Heart left ventricle (tissue), 13 donors: ENCODE measurements at regions not wholly inside any gene's neighbourhood (a gene's known extent, or its start where the extent isn't known, plus 50 kb on each side); places are given as distances from the start of the nearest gene placed in this dataset.

Experiments
- CTCF ChIP-seq, 12 donors: fragments of 200-600 bp; sonication (generic) in 4 of 12; IDR thresholded peaks; one replicate each; pipeline versions ENCODE4 v1.5.0 to v1.8.0; 2018 to 2022; ENCODE audit warnings: antibody characterized with exemption in 12 of 12, mild to moderate bottlenecking in 5 of 12
- POLR2A ChIP-seq, 2 donors: fragments of 450-650 bp; IDR thresholded peaks; one replicate each; pipeline ENCODE4 v1.6.1; 2017; ENCODE audit warnings: antibody characterized with exemption in 2 of 2, mild to moderate bottlenecking in 2 of 2, moderate library complexity in 2 of 2
- donor health status: ischemic (EF 13 %, LVEDD 7.1; RV severe dilation, severe dysfunction).
- donor health status: DM: no; HTN: yes; CAD: no.
- donor health status: DM: no; HTN: no; CAD: no.
- donor health status: ischemic (EF 25% LVEDD 6.9; RV normal size, moderate dysfunction).
- donor health status: ischemic (EF 25% LVEDD 5.7; RV mildly dilated, moderate dysfunction).
- donor health status: ischemic (EF 35%, LVEDD 5.7; RV mildly dilated, moderate dysfunction).
- donor health status: nonischemic (EF 11% LVEDD 7.7; RV severe dilation, severe dysfunction).
- donor health status: DM: yes; HTN: yes; CAD: no.
- donor health status: PGD.
- donor health status: ischemic (EF 29% LVEDD 5.4; RV normal size, mild dysfunction).
- donor health status: nonischemic (EF 23%, LVEDD 6.1; RV moderate dilation, normal function).

- TF ChIP-seq CTCF (IDR thresholded peaks at IDR 0.05) (no peak), POLR2A (IDR thresholded peaks at IDR 0.05) (no peak)
Measured at GRCh38 chr6:102197211-102197610, 803.7 kb downstream of the GRIK2 start.
